ENCODE measurements at regions not wholly inside any gene's neighbourhood (a gene's known extent, or its start where the extent isn't known, plus 50 kb on each side); places are given as distances from the start of the nearest gene placed in this dataset.

GRCh38 chr9:1115370-1115769 is 65.2 kb downstream of the DMRT2 start:
- TF ChIP-seq EZH2 (IDR thresholded peaks at IDR 0.05) (no peak), CTCF (IDR thresholded peaks at IDR 0.05 in 2 of 3, conservative IDR thresholded peaks at IDR 0.05 in 1 of 3; ENCODE audit: borderline replicate concordance in 1 of 3, insufficient read depth in 1 of 3, low read depth in 2 of 3, low read length in 2 of 3) (no peak), MAX (IDR thresholded peaks at IDR 0.05) (no peak), SP1 (IDR thresholded peaks at IDR 0.05; ENCODE audit: low read depth) (no peak)

Measured in HCT116 (cell line).